A673 (cell line): ENCODE measurements at regions not wholly inside any gene's neighbourhood (a gene's known extent, or its start where the extent isn't known, plus 50 kb on each side); places are given as distances from the start of the nearest gene placed in this dataset.

Source experiments
- CTCF ChIP-seq: fragments of 300-800, 200-600 bp; sonication (generic); conservative IDR thresholded peaks from 2 replicates; pipeline ENCODE4 v1.5.1; 2017; ENCODE audit warnings: low read depth, mild to moderate bottlenecking, antibody characterized with exemption, low read length, moderate library complexity, mixed read lengths
- EZH2 ChIP-seq: fragments of 200-600 bp; sonication (generic); IDR thresholded peaks from 2 replicates; pipeline ENCODE4 v1.6.1; 2017; ENCODE audit warnings: borderline replicate concordance, low read depth, mild to moderate bottlenecking, mixed read lengths, antibody characterized with exemption, low read length; ENCODE audit not compliant: poor library complexity, severe bottlenecking

DNA sequence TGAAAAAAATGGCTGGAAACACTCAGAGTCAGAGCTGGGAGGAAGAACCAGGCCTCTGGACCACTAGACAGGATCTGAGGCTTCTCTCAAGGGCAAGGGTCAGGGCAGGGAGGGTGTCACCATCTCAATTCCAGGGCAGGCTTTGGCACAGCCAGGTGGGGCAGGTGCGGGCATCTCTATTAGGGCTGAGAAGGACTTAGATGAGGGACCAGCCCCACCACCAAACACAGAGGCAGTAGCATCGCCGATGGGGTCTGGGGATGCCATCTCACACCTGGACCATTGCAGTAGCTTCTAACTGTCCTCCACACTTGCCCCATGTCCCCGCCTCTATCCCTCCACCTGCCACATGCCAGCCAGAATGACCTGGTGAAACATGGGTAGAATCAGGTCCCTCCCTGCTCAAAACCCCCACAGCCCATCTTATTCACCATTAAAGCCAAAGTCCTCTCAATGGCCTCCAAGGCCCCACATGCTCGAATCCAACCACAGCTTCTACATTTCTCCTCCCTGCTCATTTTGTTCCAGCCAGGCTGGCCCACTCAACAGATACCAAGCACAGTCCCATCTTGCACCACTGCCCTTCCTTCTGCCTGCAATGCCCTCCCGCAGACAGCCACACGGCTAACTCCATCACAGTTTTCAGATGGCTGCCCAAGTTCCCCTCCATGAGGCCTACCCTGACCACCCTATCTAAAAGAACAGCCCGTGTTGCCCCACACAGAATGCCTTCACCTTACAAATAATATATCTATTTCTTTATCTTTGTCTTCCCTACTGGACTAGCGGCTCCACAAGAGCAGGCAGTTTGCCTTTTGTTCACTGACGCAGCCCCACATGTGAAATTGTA is 177.4 kb downstream of the SMAD2 start:
- TF ChIP-seq CTCF, result no peak
- no peak for TF ChIP-seq EZH2
